IMR-90 (cell line): ENCODE measurements at regions not wholly inside any gene's neighbourhood (a gene's known extent, or its start where the extent isn't known, plus 50 kb on each side); places are given as distances from the start of the nearest gene placed in this dataset.

Experiments used
- ATAC-seq: fragments of 200-7000 bp; cut with Tn5 transposase; 2 replicates; pipeline ENCODE4 v1.9.1; 2020; ENCODE audit warnings: low read depth, mild to moderate bottlenecking, moderate library complexity
- BruUV-seq: library from RNA; stranded (reverse); fragments of 400-500 nt; replicated peaks from 2 replicates; lab custom pipeline; 2021; lab: Mats Ljungman, UMichigan
- CTCF ChIA-PET: fragments of 300-600 bp; formaldehyde crosslinking; extraction: SDS; loops from one replicate; lab custom pipeline; 2021; ENCODE audit warnings: antibody characterized with exemption; lab: Yijun Ruan, JAX
- POLR2A ChIA-PET: fragments of 300-600 bp; sonication (Branson Sonifier 250); formaldehyde crosslinking; loops from one replicate; lab custom pipeline; 2022; ENCODE audit warnings: antibody characterized with exemption; ENCODE audit not compliant: unreplicated experiment; lab: Charles Lee
- DNase-seq: peaks from one replicate; pipeline ENCODE4 v3.0.0; 2013
- H2AFZ ChIP-seq: replicated peaks from 2 replicates; pipeline ENCODE3; 2013; ENCODE audit warnings: low read length, mild to moderate bottlenecking; ENCODE audit not compliant: poor library complexity
- H2AK5ac ChIP-seq: 2 replicates; pipeline ENCODE4 v1.6.1; 2013; ENCODE audit warnings: low read depth, low read length, inconsistent platforms
- H2AK9ac ChIP-seq: replicated peaks from 2 replicates; pipeline ENCODE3; 2013; ENCODE audit warnings: mild to moderate bottlenecking, low read depth, low read length, moderate library complexity; ENCODE audit not compliant: poor library complexity
- H2BK120ac ChIP-seq: 2 replicates; pipeline ENCODE4 v1.6.1; 2013; ENCODE audit warnings: low read depth, low read length, inconsistent platforms
- H2BK15ac ChIP-seq: 3 replicates; pipeline ENCODE4 v1.6.1; 2013; ENCODE audit warnings: low read depth, low read length, inconsistent platforms
- H2BK20ac ChIP-seq: 2 replicates; pipeline ENCODE4 v1.6.1; 2013; ENCODE audit warnings: low read depth, mild to moderate bottlenecking, inconsistent platforms, low read length, moderate library complexity
- H2BK5ac ChIP-seq: 2 replicates; pipeline ENCODE4 v1.6.1; 2013; ENCODE audit warnings: mild to moderate bottlenecking, low read depth, low read length, inconsistent platforms; ENCODE audit not compliant: poor library complexity, severe bottlenecking
- H3K14ac ChIP-seq: replicated peaks from 2 replicates; pipeline ENCODE4 v1.6.1; 2013; ENCODE audit warnings: low read depth, low read length, inconsistent platforms
- H3K18ac ChIP-seq: 2 replicates; pipeline ENCODE4 v1.6.1; 2013; ENCODE audit warnings: low read depth, low read length, control low read depth
- H3K23ac ChIP-seq: 2 replicates; pipeline ENCODE4 v1.6.1; 2013; ENCODE audit warnings: low read depth, low read length, inconsistent platforms
- H3K27ac ChIP-seq: 2 replicates; pipeline ENCODE4 v1.5.1; 2013; ENCODE audit warnings: mild to moderate bottlenecking, control low read depth, low read length; ENCODE audit not compliant: insufficient read depth
- H3K27me3 ChIP-seq: 2 replicates; pipeline ENCODE4 v1.6.1; 2013; ENCODE audit warnings: low read length; ENCODE audit not compliant: control insufficient read depth, insufficient read depth
- H3K36me3 ChIP-seq: 2 replicates; pipeline ENCODE4 v1.6.1; 2013; ENCODE audit warnings: low read length, mixed read lengths; ENCODE audit not compliant: control insufficient read depth, insufficient read depth
- H3K4ac ChIP-seq: 2 replicates; pipeline ENCODE4 v1.6.1; 2013; ENCODE audit warnings: low read depth, low read length, inconsistent platforms
- H3K4me1 ChIP-seq: 2 replicates; pipeline ENCODE4 v1.6.1; 2013; ENCODE audit warnings: low read length, mixed read lengths; ENCODE audit not compliant: control insufficient read depth, insufficient read depth
- H3K4me2 ChIP-seq: 2 replicates; pipeline ENCODE4 v1.6.1; 2013; ENCODE audit warnings: low read depth, mild to moderate bottlenecking, control low read depth, low read length, moderate library complexity
- H3K4me3 ChIP-seq: 2 replicates; pipeline ENCODE4 v1.5.1; 2013; ENCODE audit warnings: low read depth, mild to moderate bottlenecking, control low read depth, low read length, moderate library complexity; ENCODE audit not compliant: insufficient read depth
- H3K56ac ChIP-seq: 2 replicates; pipeline ENCODE4 v1.6.1; 2013; ENCODE audit warnings: low read length, inconsistent platforms; ENCODE audit not compliant: insufficient read depth; ENCODE audit errors: extremely low read depth
- H3K79me1 ChIP-seq, 2 experiments: 2 replicates each; pipeline ENCODE4 v1.6.1; 2013; ENCODE audit warnings: low read length in 2 of 2, inconsistent platforms in 1 of 2, low read depth in 1 of 2
- H3K9ac ChIP-seq: 2 replicates; pipeline ENCODE4 v1.6.1; 2013; ENCODE audit warnings: low read depth, low read length, control low read depth
- H3K9me1 ChIP-seq: 2 replicates; pipeline ENCODE4 v1.6.1; 2013; ENCODE audit warnings: low read length, inconsistent platforms; ENCODE audit not compliant: insufficient read depth
- H3K9me3 ChIP-seq: 2 replicates; pipeline ENCODE4 v1.6.1; 2013; ENCODE audit warnings: low read length; ENCODE audit not compliant: control insufficient read depth, insufficient read depth
- H4K20me1 ChIP-seq: 2 replicates; pipeline ENCODE4 v1.6.1; 2013; ENCODE audit warnings: low read length, inconsistent platforms; ENCODE audit not compliant: insufficient read depth
- H4K5ac ChIP-seq: 2 replicates; pipeline ENCODE4 v1.6.1; 2013; ENCODE audit warnings: mild to moderate bottlenecking, low read depth, low read length, control low read depth
- H4K8ac ChIP-seq, 2 experiments: 2 replicates each; pipeline ENCODE4 v1.6.1; 2013; ENCODE audit warnings: low read depth in 2 of 2, low read length in 2 of 2, control low read depth in 1 of 2, inconsistent platforms in 1 of 2
- H4K91ac ChIP-seq: 2 replicates; pipeline ENCODE4 v1.6.1; 2013; ENCODE audit warnings: low read depth, low read length, inconsistent platforms; ENCODE audit not compliant: insufficient read depth
- CEBPB ChIP-seq: IDR thresholded peaks from 2 replicates; pipeline ENCODE4 v1.6.1; 2012; ENCODE audit warnings: low read depth, low read length, improper control_type of control experiment
- MXI1 ChIP-seq: IDR thresholded peaks from 2 replicates; pipeline ENCODE4 v1.6.1; 2012; ENCODE audit warnings: low read depth, mild to moderate bottlenecking, low read length, moderate library complexity, borderline replicate concordance
- WGBS, 2 experiments: methylation state at CpG; one replicate each; pipeline versions ENCODE4 v1.1.5 to v1.1.7; 2013; ENCODE audit warnings: missing lambda C conversion rate in 2 of 2; ENCODE audit not compliant: insufficient read length in 1 of 2; ENCODE audit errors: extremely low coverage in 2 of 2; 5-methylcytosine and 5-hydroxymethylcytosine counted together
- dilution Hi-C: fragments of 300-500 bp; cut with HindIII; formaldehyde crosslinking; loops from one replicate; pipeline ENCODE4 v1.14.3; 2018; ENCODE audit warnings: low sequenced_read_pairs; ENCODE audit not compliant: unreplicated experiment
- in situ Hi-C: fragments of 300-500 bp; cut with MboI; formaldehyde crosslinking; loops from 3 replicates; pipeline ENCODE4 v1.14.3; 2019; ENCODE audit warnings: low sequenced_read_pairs, inconsistent platforms, mixed read lengths
- intact Hi-C: fragments of 100-400 bp; cut with micrococcal nuclease; formaldehyde crosslinking; loops from 2 replicates; pipeline ENCODE4 v1.10.0; 2022

DNA sequence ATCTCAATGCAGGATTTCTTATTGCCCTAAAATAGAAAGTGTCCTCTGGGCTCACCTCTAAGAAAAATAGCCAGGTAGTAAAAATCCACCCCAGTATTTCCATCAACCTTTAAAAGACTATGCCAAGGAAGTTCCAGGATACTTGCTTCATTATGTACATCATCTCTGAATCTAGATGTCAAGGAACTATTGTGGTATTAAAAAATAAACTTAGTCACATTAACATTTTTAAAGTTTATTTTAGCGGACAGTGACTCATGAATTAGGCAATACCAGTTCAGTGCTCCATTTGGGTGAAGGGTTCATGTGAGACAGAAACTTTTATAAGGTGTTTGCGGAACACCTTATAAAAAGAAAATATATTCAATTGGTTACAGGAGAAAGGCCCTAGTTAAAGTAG is 209.2 kb downstream of the ADAM29 start:
- Histone ChIP-seq H3K14ac (no peak overlapping the region), H3K4ac (no peak overlapping the region), H3K9me3 (no peaks in the 10 kb centered on the region), H3K4me1 (no peaks in the 10 kb centered on the region), H3K9me1 (no peaks in the 10 kb centered on the region), H4K5ac (no peak overlapping the region), H3K79me1 (no peaks in the 10 kb centered on the region), H2AK9ac (no peak overlapping the region), H2BK120ac (no peak overlapping the region), H3K56ac (no peak overlapping the region), H2BK5ac (no peak overlapping the region), H3K4me3 (no peak overlapping the region), H3K4me2 (no peak overlapping the region), H4K8ac (no peak overlapping the region), H4K91ac (no peak overlapping the region), H2BK20ac (no peak overlapping the region), H4K20me1 (no peaks in the 10 kb centered on the region), H3K27ac (no peak overlapping the region), H3K23ac (no peak overlapping the region), H3K9ac (no peak overlapping the region), H3K36me3 (no peaks in the 10 kb centered on the region), H3K18ac (no peak overlapping the region), H2BK15ac (no peak overlapping the region), H3K27me3 (no peaks in the 10 kb centered on the region), H2AFZ (no peak overlapping the region), H2AK5ac (no peak overlapping the region)
- no CpG with 5 or more reads among the region's 2 CpGs for WGBS, 2 experiments
- ChIA-PET POLR2A (no interaction called here), CTCF (no interaction called here)
- in situ Hi-C loops (no loop called here), intact Hi-C loops (no loop called here), dilution Hi-C loops (no loop called here)
- peak; percentile 35 for DNase-seq
- TF ChIP-seq CEBPB, result peak; percentile 71
- no peak for TF ChIP-seq MXI1
- no peak for ATAC-seq
- BruUV-seq, result no TSS peak
